GM11168 (cell line): ENCODE measurements at regions not wholly inside any gene's neighbourhood (a gene's known extent, or its start where the extent isn't known, plus 50 kb on each side); places are given as distances from the start of the nearest gene placed in this dataset.
"Not testable (repeated sequence)": the region's sequence is repeated elsewhere in the genome, so short reads cannot be mapped to it uniquely, and the experiment has no call there.

Source experiments
- in situ Hi-C: fragments of 300-500 bp; cut with MboI; formaldehyde crosslinking; loops from one replicate; pipeline ENCODE4 v1.12.0; 2022; ENCODE audit warnings: low sequenced_read_pairs; ENCODE audit not compliant: unreplicated experiment

- in situ Hi-C loops: no loop called here
Observed at GRCh38 chr13:30078059-30078458, 227.6 kb upstream of the UBL3 start.

- in situ Hi-C loops: no loop called here
Observed at GRCh38 chr13:30077240-30077735, 226.9 kb upstream of the UBL3 start.

GRCh38 chr13:30074955-30075614 lies 224.7 kb upstream of the UBL3 start:
- in situ Hi-C loops: no loop called here

- in situ Hi-C loops: no loop called here
Observed at GRCh38 chr13:30074431-30074830, 224.0 kb upstream of the UBL3 start.

GRCh38 chr13:30072818-30073186 lies 222.4 kb upstream of the UBL3 start:
- in situ Hi-C loops: no loop called here

GRCh38 chr13:30071969-30072817 lies 221.8 kb upstream of the UBL3 start:
- in situ Hi-C loops: no loop called here

- in situ Hi-C loops: no loop called here
Observed at GRCh38 chr13:30065181-30065580, 214.8 kb upstream of the UBL3 start.

GRCh38 chr13:30063892-30064291 lies 213.5 kb upstream of the UBL3 start:
- in situ Hi-C loops: no loop called here

- in situ Hi-C loops: no loop called here
Observed at GRCh38 chr13:30061217-30061616, 210.8 kb upstream of the UBL3 start.

GRCh38 chr13:30058429-30058828 lies 208.0 kb upstream of the UBL3 start:
- in situ Hi-C loops: no loop called here

GRCh38 chr13:30054546-30054945 lies 204.1 kb upstream of the UBL3 start:
- in situ Hi-C loops: not testable (repeated sequence)

- in situ Hi-C loops: no loop called here
Observed at GRCh38 chr13:30053939-30054338, 203.5 kb upstream of the UBL3 start.

- in situ Hi-C loops: no loop called here
Observed at GRCh38 chr13:30052120-30052519, 201.7 kb upstream of the UBL3 start.

GRCh38 chr13:30051531-30052060 lies 201.2 kb upstream of the UBL3 start:
- in situ Hi-C loops: no loop called here

- in situ Hi-C loops: no loop called here
Observed at GRCh38 chr13:30049692-30050091, 199.3 kb upstream of the UBL3 start.

GRCh38 chr13:30047154-30047874 lies 196.9 kb upstream of the UBL3 start:
- in situ Hi-C loops: no loop called here

GRCh38 chr13:30045916-30046704 lies 195.7 kb upstream of the UBL3 start:
- in situ Hi-C loops: no loop called here

GRCh38 chr13:30044932-30045331 lies 194.5 kb upstream of the UBL3 start:
- in situ Hi-C loops: no loop called here

GRCh38 chr13:30043631-30043925 lies 193.2 kb upstream of the UBL3 start:
- in situ Hi-C loops: no loop called here
